Mesenchymal stem cell (in vitro differentiated cells and primary cell): ENCODE measurements at regions not wholly inside any gene's neighbourhood (a gene's known extent, or its start where the extent isn't known, plus 50 kb on each side); places are given as distances from the start of the nearest gene placed in this dataset.

Experiments used
- DNase-seq: peaks from one replicate; pipeline ENCODE4 v3.0.0-alpha.2; 2013
- H2AFZ ChIP-seq: one replicate; pipeline ENCODE4 v1.6.1; 2013; ENCODE audit warnings: low read depth, mild to moderate bottlenecking, control low read depth, inconsistent platforms, low read length, moderate library complexity
- H2AK5ac ChIP-seq: 2 replicates; pipeline ENCODE4 v1.6.1; 2013; ENCODE audit warnings: low read length, moderate library complexity, mild to moderate bottlenecking, inconsistent platforms; ENCODE audit not compliant: severe bottlenecking
- H2BK120ac ChIP-seq: one replicate; pipeline ENCODE4 v1.6.1; 2013; ENCODE audit warnings: low read depth, mild to moderate bottlenecking, inconsistent platforms, low read length, moderate library complexity
- H2BK12ac ChIP-seq, 2 experiments: one replicate each; pipeline ENCODE4 v1.6.1; 2013; ENCODE audit warnings: inconsistent platforms in 2 of 2, low read length in 2 of 2, mild to moderate bottlenecking in 2 of 2, moderate library complexity in 2 of 2, control low read depth in 1 of 2
- H2BK15ac ChIP-seq: one replicate; pipeline ENCODE4 v1.6.1; 2013; ENCODE audit warnings: mild to moderate bottlenecking, low read depth, inconsistent platforms; ENCODE audit not compliant: poor library complexity, severe bottlenecking
- H2BK5ac ChIP-seq: 2 replicates; pipeline ENCODE4 v1.6.1; 2013; ENCODE audit warnings: low read depth, mild to moderate bottlenecking, low read length, control low read depth, inconsistent platforms; ENCODE audit not compliant: poor library complexity, severe bottlenecking
- H3K14ac ChIP-seq, 2 experiments: one replicate each; pipeline ENCODE4 v1.6.1; 2013; ENCODE audit warnings: inconsistent platforms in 2 of 2, low read length in 2 of 2, control low read depth in 1 of 2, mild to moderate bottlenecking in 1 of 2, moderate library complexity in 1 of 2
- H3K18ac ChIP-seq, 2 experiments: one replicate each; pipeline ENCODE4 v1.6.1; 2013; ENCODE audit warnings: inconsistent platforms in 2 of 2, low read length in 2 of 2, control low read depth in 1 of 2, low read depth in 1 of 2, mild to moderate bottlenecking in 1 of 2
- H3K23ac ChIP-seq, 2 experiments: one replicate each; pipeline ENCODE4 v1.6.1; 2013; ENCODE audit warnings: inconsistent platforms in 2 of 2, low read length in 2 of 2, mild to moderate bottlenecking in 2 of 2, moderate library complexity in 2 of 2, control low read depth in 1 of 2
- H3K27ac ChIP-seq: 2 replicates; pipeline ENCODE4 v1.5.1; 2013; ENCODE audit warnings: mild to moderate bottlenecking, moderate library complexity, low read length, control low read depth, inconsistent platforms; ENCODE audit not compliant: poor library complexity, severe bottlenecking
- H3K27me3 ChIP-seq, 2 experiments: 2 replicates each; pipeline versions ENCODE4 v1.6.1 to v1.7.0; 2013; ENCODE audit warnings: low read length in 2 of 2, mild to moderate bottlenecking in 2 of 2, moderate library complexity in 2 of 2, control low read depth in 1 of 2, inconsistent platforms in 1 of 2; ENCODE audit not compliant: control insufficient read depth in 1 of 2, insufficient read depth in 1 of 2
- H3K36me3 ChIP-seq, 2 experiments: 2 replicates each; pipeline versions ENCODE4 v1.6.1 to v1.7.0; 2013; ENCODE audit warnings: low read length in 2 of 2, control low read depth in 1 of 2, inconsistent platforms in 1 of 2, low read depth in 1 of 2, mild to moderate bottlenecking in 1 of 2; ENCODE audit not compliant: insufficient read depth in 2 of 2, control insufficient read depth in 1 of 2
- H3K4ac ChIP-seq, 2 experiments: one replicate each; pipeline ENCODE4 v1.6.1; 2013; ENCODE audit warnings: inconsistent platforms in 2 of 2, low read length in 2 of 2, mild to moderate bottlenecking in 2 of 2, moderate library complexity in 2 of 2, control low read depth in 1 of 2, low read depth in 1 of 2
- H3K4me1 ChIP-seq: 2 replicates; pipeline ENCODE4 v1.6.1; 2013; ENCODE audit warnings: low read depth, low read length, control low read depth; ENCODE audit not compliant: control insufficient read depth, insufficient read depth
- H3K4me2 ChIP-seq: 2 replicates; pipeline ENCODE4 v1.6.1; 2013; ENCODE audit warnings: low read length, mild to moderate bottlenecking, inconsistent platforms; ENCODE audit not compliant: poor library complexity, severe bottlenecking
- H3K4me3 ChIP-seq, 2 experiments: 2 replicates each; pipeline versions ENCODE4 v1.5.1 to v1.7.0; 2013; ENCODE audit warnings: low read length in 2 of 2, mild to moderate bottlenecking in 2 of 2, control low read depth in 1 of 2, low read depth in 1 of 2; ENCODE audit not compliant: insufficient read depth in 1 of 2
- H3K79me1 ChIP-seq: replicated peaks from 2 replicates; pipeline ENCODE4 v1.6.1; 2013; ENCODE audit warnings: mild to moderate bottlenecking, control low read depth, low read length, inconsistent platforms; ENCODE audit not compliant: poor library complexity, severe bottlenecking
- H3K9ac ChIP-seq: 2 replicates; pipeline ENCODE4 v1.7.0; 2013; ENCODE audit warnings: mild to moderate bottlenecking, low read length, moderate library complexity
- H3K9me3 ChIP-seq: 2 replicates; pipeline ENCODE4 v1.7.0; 2013; ENCODE audit warnings: mild to moderate bottlenecking, low read length; ENCODE audit not compliant: control insufficient read depth
- H4K8ac ChIP-seq: one replicate; pipeline ENCODE4 v1.6.1; 2013; ENCODE audit warnings: inconsistent platforms, mild to moderate bottlenecking, low read length, moderate library complexity
- H4K91ac ChIP-seq: one replicate; pipeline ENCODE4 v1.6.1; 2013; ENCODE audit warnings: mild to moderate bottlenecking, low read length, inconsistent platforms
- WGBS: methylation state at CpG from one replicate; pipeline ENCODE4 v1.1.7; 2013; ENCODE audit warnings: mixed read lengths; 5-methylcytosine and 5-hydroxymethylcytosine counted together

- H3K14ac ChIP-seq = no peak overlapping the region
- H4K8ac ChIP-seq = no peak overlapping the region
- no peak overlapping the region for H2AFZ ChIP-seq
- peak overlapping the region; percentile 46 for H2BK15ac ChIP-seq
- no peak overlapping the region for H3K9ac ChIP-seq
- H3K27ac ChIP-seq = no peak overlapping the region
- H3K4me2 ChIP-seq = no peak overlapping the region
- H3K9me3 ChIP-seq = no peaks in the 10 kb centered on the region
- H3K36me3 ChIP-seq = no peaks in the 10 kb centered on the region
- no peak overlapping the region for H2BK120ac ChIP-seq
- no peak overlapping the region for H2BK12ac ChIP-seq
- no peak overlapping the region for H3K4ac ChIP-seq
- H3K4me3 ChIP-seq = no peak overlapping the region
- H4K91ac ChIP-seq = no peak overlapping the region
- H3K18ac ChIP-seq = no peak overlapping the region
- H3K27me3 ChIP-seq = peaks cover 0 to 23% of the 10 kb centered on the region in 2 experiments
- DNase-seq = no peak
- H3K79me1 ChIP-seq = no peaks in the 10 kb centered on the region
- H3K4me1 ChIP-seq = peaks cover 15% of the 10 kb centered on the region
- no peak overlapping the region for H2BK5ac ChIP-seq
- no peak overlapping the region for H3K23ac ChIP-seq
- no peak overlapping the region for H2AK5ac ChIP-seq
- WGBS = 82% methylated on average over 18 of the region's 18 CpGs
These were observed 96.3 kb downstream of the OAT start for GRCh38 chr10:124322191-124322980.

- Histone ChIP-seq H3K9ac (no peak overlapping the region), H3K4me3 (no peak overlapping the region), H3K27ac (no peak overlapping the region), H3K36me3 (no peaks in the 10 kb centered on the region), H3K4ac (no peak overlapping the region), H2BK12ac (no peak overlapping the region), H4K8ac (no peak overlapping the region), H3K79me1 (no peaks in the 10 kb centered on the region), H4K91ac (peak overlapping the region; percentile 83), H3K27me3 (peaks cover 0 to 23% of the 10 kb centered on the region in 2 experiments), H3K23ac (no peak overlapping the region), H3K18ac (no peak overlapping the region), H2AFZ (no peak overlapping the region), H2AK5ac (peak overlapping the region; percentile 33), H2BK15ac (no peak overlapping the region), H3K4me2 (no peak overlapping the region), H3K9me3 (no peaks in the 10 kb centered on the region), H2BK120ac (no peak overlapping the region), H3K14ac (no peak overlapping the region), H2BK5ac (no peak overlapping the region), H3K4me1 (peaks cover 15% of the 10 kb centered on the region)
- no peak for DNase-seq
- WGBS = 92% methylated on average over 19 of the region's 19 CpGs
These were observed 97.2 kb downstream of the OAT start for GRCh38 chr10:124321433-124322089.

- no peak overlapping the region for H3K4ac ChIP-seq
- WGBS = 91% methylated on average over 15 of the region's 15 CpGs
- no peak overlapping the region for H2BK12ac ChIP-seq
- no peak overlapping the region for H3K23ac ChIP-seq
- H2BK15ac ChIP-seq = no peak overlapping the region
- no peak overlapping the region for H3K14ac ChIP-seq
- no peak overlapping the region for H2AK5ac ChIP-seq
- H3K4me2 ChIP-seq = no peak overlapping the region
- H2BK120ac ChIP-seq = no peak overlapping the region
- no peak overlapping the region for H2BK5ac ChIP-seq
- no peak overlapping the region for H3K4me3 ChIP-seq
- no peak overlapping the region for H3K27ac ChIP-seq
- H4K8ac ChIP-seq = no peak overlapping the region
- no peak overlapping the region for H3K18ac ChIP-seq
- no peak overlapping the region for H3K9ac ChIP-seq
- no peaks in the 10 kb centered on the region for H3K79me1 ChIP-seq
- peaks cover 0 to 20% of the 10 kb centered on the region in 2 experiments for H3K27me3 ChIP-seq
- peaks cover 15% of the 10 kb centered on the region for H3K4me1 ChIP-seq
- H3K36me3 ChIP-seq = no peaks in the 10 kb centered on the region
- H2AFZ ChIP-seq = no peak overlapping the region
- H4K91ac ChIP-seq = peak overlapping the region; percentile 72
- DNase-seq = no peak
- H3K9me3 ChIP-seq = no peaks in the 10 kb centered on the region
These were observed 97.8 kb downstream of the OAT start for GRCh38 chr10:124320778-124321432.

GRCh38 chr10:124319926-124320391 lies 98.8 kb downstream of the OAT start:
- H3K9me3 ChIP-seq = no peaks in the 10 kb centered on the region
- no peak overlapping the region for H2BK5ac ChIP-seq
- no peak overlapping the region for H2BK120ac ChIP-seq
- no peak overlapping the region for H2BK12ac ChIP-seq
- peaks cover 0 to 15% of the 10 kb centered on the region in 2 experiments for H3K27me3 ChIP-seq
- no peak overlapping the region for H2AK5ac ChIP-seq
- 65% methylated on average over 3 of the region's 3 CpGs for WGBS
- no peak overlapping the region for H4K91ac ChIP-seq
- peaks cover 15% of the 10 kb centered on the region for H3K4me1 ChIP-seq
- H3K4me3 ChIP-seq = no peak overlapping the region
- H2BK15ac ChIP-seq = no peak overlapping the region
- no peak overlapping the region for H3K14ac ChIP-seq
- peak overlapping the region; percentile 2 for H3K27ac ChIP-seq
- H3K23ac ChIP-seq = no peak overlapping the region
- no peaks in the 10 kb centered on the region for H3K79me1 ChIP-seq
- no peak overlapping the region for H2AFZ ChIP-seq
- no peak overlapping the region for H4K8ac ChIP-seq
- no peak overlapping the region for H3K4ac ChIP-seq
- no peak overlapping the region for H3K18ac ChIP-seq
- peak; percentile 49 for DNase-seq
- H3K36me3 ChIP-seq = no peaks in the 10 kb centered on the region
- H3K9ac ChIP-seq = peak overlapping the region; percentile 32
- no peak overlapping the region for H3K4me2 ChIP-seq
